A549 (cell line): ENCODE measurements at regions not wholly inside any gene's neighbourhood (a gene's known extent, or its start where the extent isn't known, plus 50 kb on each side); places are given as distances from the start of the nearest gene placed in this dataset.

Source experiments
- ATAC-seq, 2 experiments: fragments of 200-7000 bp in 1 of 2; fragments of >200 bp in 1 of 2; cut with Nextera tagmentation in 1 of 2; cut with Tn5 transposase in 1 of 2; 3 replicates each; pipeline versions ENCODE4 v1.8.0 to v1.9.1; 2018 to 2020; ENCODE audit warnings: mild to moderate bottlenecking in 1 of 2, moderate library complexity in 1 of 2
- CTCF ChIA-PET: fragments of 300-600 bp; sonication (Branson Sonifier 250); formaldehyde crosslinking; extraction: SDS; loops from one replicate; lab custom pipeline; 2021; ENCODE audit warnings: antibody characterized with exemption, inconsistent platforms; lab: Yijun Ruan, JAX
- POLR2A ChIA-PET: fragments of 350-600 bp; formaldehyde crosslinking; extraction: SDS; loops from one replicate; lab custom pipeline; 2021; ENCODE audit warnings: antibody characterized with exemption, inconsistent platforms; lab: Yijun Ruan, JAX
- DNase-seq, 2 experiments: peaks; one replicate each; pipeline versions ENCODE4 v3.0.0 to v3.0.0-alpha.2; 2011 to 2016; ENCODE audit warnings: low read depth in 1 of 2, low spot score in 1 of 2
- FAIRE-seq: peaks from 2 replicates; lab custom pipeline; 2011; peaks lifted over from hg19 to GRCh38; lab: Jason Lieb, UNC
- H3K27ac ChIP-seq, 2 experiments: fragments of >200 bp; sonication (Bioruptor Twin); formaldehyde crosslinking; 3 replicates each; pipeline ENCODE4 v1.5.1; 2016 to 2017
- H3K4me1 ChIP-seq: fragments of >200 bp; sonication (Bioruptor Twin); formaldehyde crosslinking; 3 replicates; pipeline ENCODE4 v1.6.1; 2016
- H3K4me2 ChIP-seq: fragments of >200 bp; sonication (Bioruptor Twin); formaldehyde crosslinking; 3 replicates; pipeline ENCODE4 v1.6.1; 2016
- H3K4me3 ChIP-seq: fragments of >200 bp; sonication (Bioruptor Twin); formaldehyde crosslinking; 3 replicates; pipeline ENCODE4 v1.5.1; 2016
- H3K9me3 ChIP-seq: fragments of >200 bp; sonication (Bioruptor Twin); formaldehyde crosslinking; 3 replicates; pipeline ENCODE4 v1.6.1; 2016
- BCL3 ChIP-seq: fragments of >200 bp; sonication (Bioruptor Twin); formaldehyde crosslinking; IDR thresholded peaks from 3 replicates; pipeline ENCODE4 v1.6.1; 2016
- CBX2 ChIP-seq: fragments of 200-600 bp; sonication (generic); IDR thresholded peaks from 2 replicates; pipeline ENCODE4 v1.6.1; 2016; ENCODE audit warnings: low read depth, mild to moderate bottlenecking, borderline replicate concordance
- CHD4 ChIP-seq: fragments of 200-600 bp; sonication (generic); IDR thresholded peaks from 2 replicates; pipeline ENCODE4 v1.6.1; 2016; ENCODE audit warnings: antibody characterized with exemption, mild to moderate bottlenecking, borderline replicate concordance
- E2F6 ChIP-seq: IDR thresholded peaks from 2 replicates; pipeline ENCODE4 v1.6.1; 2012; ENCODE audit warnings: low read depth, borderline replicate concordance
- EHMT2 ChIP-seq: fragments of 200-600 bp; sonication (generic); IDR thresholded peaks from 2 replicates; pipeline ENCODE4 v1.6.1; 2016; ENCODE audit warnings: antibody characterized with exemption, low read depth, mild to moderate bottlenecking, moderate library complexity
- FOXS1 ChIP-seq: fragments of 250-450 bp; sonication (Bioruptor Pico); IDR thresholded peaks from 2 replicates; pipeline ENCODE4 v1.5.0; 2020; ENCODE audit warnings: mild to moderate bottlenecking, moderate library complexity
- GATA3 ChIP-seq: IDR thresholded peaks from 2 replicates; pipeline ENCODE4 v1.6.1; 2012; ENCODE audit warnings: borderline replicate concordance
- HDAC2 ChIP-seq: fragments of 200-600 bp; sonication (generic); IDR thresholded peaks from 2 replicates; pipeline ENCODE4 v1.6.1; 2016
- HES2 ChIP-seq: fragments of >200 bp; sonication (Bioruptor Twin); formaldehyde crosslinking; IDR thresholded peaks from 2 replicates; pipeline ENCODE4 v1.6.1; 2016
- HMGXB4 ChIP-seq: fragments of 250-450 bp; sonication (Bioruptor Pico); IDR thresholded peaks from 2 replicates; pipeline ENCODE4 v1.5.0; 2021; ENCODE audit warnings: mild to moderate bottlenecking, moderate library complexity, borderline replicate concordance
- JUNB ChIP-seq: fragments of >200 bp; sonication (Bioruptor Twin); formaldehyde crosslinking; IDR thresholded peaks from 2 replicates; pipeline ENCODE4 v1.6.1; 2016
- KDM1A ChIP-seq: fragments of 200-600 bp; sonication (generic); IDR thresholded peaks from 2 replicates; pipeline ENCODE4 v1.6.1; 2016; ENCODE audit warnings: low read depth, mild to moderate bottlenecking
- MAX ChIP-seq: IDR thresholded peaks from 2 replicates; pipeline ENCODE4 v1.6.1; 2012
- MYC ChIP-seq: IDR thresholded peaks from 2 replicates; pipeline ENCODE4 v1.6.1; 2012; ENCODE audit warnings: mild to moderate bottlenecking, inconsistent platforms, low read length, improper control_type of control experiment, borderline replicate concordance
- PBX3 ChIP-seq: IDR thresholded peaks from 2 replicates; pipeline ENCODE4 v1.6.1; 2012
- PHF8 ChIP-seq: fragments of 200-600 bp; sonication (generic); IDR thresholded peaks from 2 replicates; pipeline ENCODE4 v1.6.1; 2016; ENCODE audit warnings: low read depth, mild to moderate bottlenecking, antibody characterized with exemption, moderate library complexity, borderline replicate concordance
- POLR2AphosphoS2 ChIP-seq: conservative IDR thresholded peaks from 2 replicates; pipeline ENCODE4 v1.6.1; 2012; ENCODE audit warnings: low read length, improper control_type of control experiment, inconsistent platforms
- RFX5 ChIP-seq: fragments of 450-650 bp; IDR thresholded peaks from 2 replicates; pipeline ENCODE4 v1.7.1; 2014; ENCODE audit warnings: antibody characterized with exemption, mild to moderate bottlenecking, moderate library complexity
- SMC3 ChIP-seq: fragments of >200 bp; sonication (Bioruptor Twin); formaldehyde crosslinking; IDR thresholded peaks from 3 replicates; pipeline ENCODE4 v1.6.1; 2018; ENCODE audit warnings: inconsistent platforms
- USF2 ChIP-seq: fragments of 450-650 bp; IDR thresholded peaks from 2 replicates; pipeline ENCODE4 v1.6.1; 2014; ENCODE audit warnings: antibody characterized with exemption
- ZFP36 ChIP-seq: fragments of 450-650 bp; IDR thresholded peaks from 2 replicates; pipeline ENCODE4 v1.6.1; 2014; ENCODE audit warnings: borderline replicate concordance; ENCODE audit not compliant: partially characterized antibody
- WGBS: methylation state at CpG from one replicate; pipeline ENCODE4 v1.1.6; 2017; ENCODE audit errors: missing lambda C conversion rate; 5-methylcytosine and 5-hydroxymethylcytosine counted together

- no peaks in the 10 kb centered on the region for H3K9me3 ChIP-seq
- no peak for ATAC-seq
- CTCF ChIA-PET: no interaction called here
- no peak for FAIRE-seq
- no peak overlapping the region for H3K4me3 ChIP-seq
- H3K4me1 ChIP-seq: no peaks in the 10 kb centered on the region
- POLR2A ChIA-PET: no interaction called here
- no peak overlapping the region for H3K4me2 ChIP-seq
- WGBS: 0% methylated on average over 1 of the region's 1 CpG
- no peak for TF ChIP-seq HMGXB4
- TF ChIP-seq PBX3: no peak
- no peak for TF ChIP-seq HES2
- TF ChIP-seq POLR2AphosphoS2: no peak
- TF ChIP-seq HDAC2: no peak
- no peak for TF ChIP-seq CHD4
- TF ChIP-seq MYC: no peak
- no peak for TF ChIP-seq KDM1A
- no peak for TF ChIP-seq CBX2
- TF ChIP-seq BCL3: no peak
- no peak for TF ChIP-seq JUNB
- no peak for TF ChIP-seq EHMT2
- no peak overlapping the region for H3K27ac ChIP-seq
- DNase-seq: no peak
These were observed 463.4 kb upstream of the USP15 start for GRCh38 chr12:61796846-61797245.

GRCh38 chr12:61797266-61797665 lies 462.9 kb upstream of the USP15 start:
- H3K4me2 ChIP-seq: no peak overlapping the region
- ATAC-seq (no peak), DNase-seq (no peak)
- no peaks in the 10 kb centered on the region for H3K9me3 ChIP-seq
- POLR2A ChIA-PET: no interaction called here
- TF ChIP-seq KDM1A: no peak
- no peak for TF ChIP-seq MAX
- no peak for TF ChIP-seq RFX5
- no peak for TF ChIP-seq GATA3
- no peak for TF ChIP-seq ZFP36
- no peak for TF ChIP-seq FOXS1 (CRISPR knock-in tag)
- TF ChIP-seq PHF8: no peak
- no peak for TF ChIP-seq CHD4
- TF ChIP-seq HMGXB4: no peak
- no peak for TF ChIP-seq E2F6
- TF ChIP-seq HES2: no peak
- no peak for TF ChIP-seq USF2
- TF ChIP-seq SMC3: no peak
- TF ChIP-seq, all 56 proteins: peak for 0
- 0% methylated on average over 1 of the region's 1 CpG for WGBS
- CTCF ChIA-PET: no interaction called here
- FAIRE-seq: no peak
- Histone ChIP-seq H3K27ac (no peak overlapping the region), H3K4me1 (no peaks in the 10 kb centered on the region), H3K4me3 (no peak overlapping the region)
